Mucosa of descending colon (tissue), 3 donors: ENCODE measurements at regions not wholly inside any gene's neighbourhood (a gene's known extent, or its start where the extent isn't known, plus 50 kb on each side); places are given as distances from the start of the nearest gene placed in this dataset.

Experiments
- ATAC-seq: fragments of 200-7000 bp; cut with Tn5 transposase; one replicate; pipeline ENCODE4 v1.9.1; 2020; ENCODE audit warnings: mild to moderate bottlenecking, moderate library complexity
- DNase-seq, 3 donors: peaks; one replicate each; pipeline ENCODE4 v3.0.0-alpha.2; 2020
- H3K36me3 ChIP-seq: fragments of 200-600 bp; one replicate; pipeline ENCODE4 v1.8.0; 2021; ENCODE audit warnings: low read depth, mild to moderate bottlenecking
- H3K4me1 ChIP-seq: fragments of 200-600 bp; one replicate; pipeline ENCODE4 v1.8.0; 2021; ENCODE audit warnings: low read depth, mild to moderate bottlenecking
- H3K4me3 ChIP-seq: fragments of 200-600 bp; one replicate; pipeline ENCODE4 v1.8.0; 2021; ENCODE audit warnings: mild to moderate bottlenecking
- H3K9me3 ChIP-seq: fragments of 200-600 bp; one replicate; pipeline ENCODE4 v1.8.0; 2021; ENCODE audit warnings: mild to moderate bottlenecking
- intact Hi-C, 2 donors: fragments of 100-400 bp; cut with DNase I in 1 of 2; cut with micrococcal nuclease in 1 of 2; formaldehyde crosslinking; loops; one replicate each; pipeline versions ENCODE4 v1.11.0 to v1.11.1; 2022; cut with DNase I, micrococcal nuclease
- TF ChIP-seq, protein P1 (sequence below): fragments of 200-600 bp; IDR thresholded peaks from one replicate; pipeline ENCODE4 v1.8.0; 2022; ENCODE audit warnings: antibody characterized with exemption, mild to moderate bottlenecking
- donor health status: DM: no; HTN: no; CAD: no; lungs with moderate emphysema.
- donor health status: DM: no; HTN: no; CAD: no.
- donor health status: DM: no; HTN: yes; CAD: no.

DNA sequence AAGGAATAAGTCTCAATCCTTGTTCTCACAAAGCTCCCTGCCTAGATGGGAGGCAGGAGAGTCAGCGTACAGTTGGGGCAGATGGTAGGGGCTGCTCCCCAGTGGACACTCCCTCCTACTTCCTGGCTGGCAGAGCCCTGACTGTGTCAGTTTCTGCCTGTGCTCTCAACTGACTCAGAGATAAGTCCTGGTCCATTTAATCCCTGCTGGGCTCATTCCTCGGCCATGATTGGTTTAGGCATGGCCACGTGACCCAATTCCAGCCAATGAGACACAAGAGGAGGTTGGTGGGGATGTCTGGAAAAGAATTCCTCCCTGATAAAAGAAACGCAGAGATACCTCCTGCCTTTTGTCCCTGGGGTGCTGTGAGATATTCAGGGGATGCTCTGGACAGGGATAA is 118.1 kb upstream of the SLC6A11 start:
- TF ChIP-seq, protein P1, sequence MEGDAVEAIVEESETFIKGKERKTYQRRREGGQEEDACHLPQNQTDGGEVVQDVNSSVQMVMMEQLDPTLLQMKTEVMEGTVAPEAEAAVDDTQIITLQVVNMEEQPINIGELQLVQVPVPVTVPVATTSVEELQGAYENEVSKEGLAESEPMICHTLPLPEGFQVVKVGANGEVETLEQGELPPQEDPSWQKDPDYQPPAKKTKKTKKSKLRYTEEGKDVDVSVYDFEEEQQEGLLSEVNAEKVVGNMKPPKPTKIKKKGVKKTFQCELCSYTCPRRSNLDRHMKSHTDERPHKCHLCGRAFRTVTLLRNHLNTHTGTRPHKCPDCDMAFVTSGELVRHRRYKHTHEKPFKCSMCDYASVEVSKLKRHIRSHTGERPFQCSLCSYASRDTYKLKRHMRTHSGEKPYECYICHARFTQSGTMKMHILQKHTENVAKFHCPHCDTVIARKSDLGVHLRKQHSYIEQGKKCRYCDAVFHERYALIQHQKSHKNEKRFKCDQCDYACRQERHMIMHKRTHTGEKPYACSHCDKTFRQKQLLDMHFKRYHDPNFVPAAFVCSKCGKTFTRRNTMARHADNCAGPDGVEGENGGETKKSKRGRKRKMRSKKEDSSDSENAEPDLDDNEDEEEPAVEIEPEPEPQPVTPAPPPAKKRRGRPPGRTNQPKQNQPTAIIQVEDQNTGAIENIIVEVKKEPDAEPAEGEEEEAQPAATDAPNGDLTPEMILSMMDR: no peak
- no peaks in the 10 kb centered on the region for H3K4me1 ChIP-seq
- H3K36me3 ChIP-seq: no peaks in the 10 kb centered on the region
- DNase-seq: no peak
- H3K4me3 ChIP-seq: no peak overlapping the region
- no peaks in the 10 kb centered on the region for H3K9me3 ChIP-seq
- intact Hi-C loops: no loop called here
- ATAC-seq: no peak

DNA sequence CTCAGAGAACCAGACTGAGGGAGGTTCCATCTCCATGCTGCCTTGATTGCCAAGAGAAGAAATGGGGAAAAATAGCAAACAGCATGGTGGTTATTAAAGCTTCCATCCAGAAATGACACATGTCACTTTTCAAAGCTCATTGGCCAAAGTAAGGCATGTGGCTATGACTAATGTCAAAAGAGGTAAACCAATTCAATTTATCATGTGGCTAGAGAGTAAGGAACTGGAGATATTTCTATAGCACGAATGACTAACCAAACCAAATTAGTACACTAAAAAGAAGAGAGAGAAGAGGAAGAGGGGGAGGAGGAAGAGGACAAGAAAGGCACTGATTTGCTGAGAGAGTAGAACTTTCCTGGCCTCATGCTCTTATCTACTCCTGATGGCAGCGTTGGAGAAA is 115.2 kb upstream of the SLC6A11 start:
- intact Hi-C loops: no loop called here
- DNase-seq (no peak), ATAC-seq (no peak)
- H3K9me3 ChIP-seq: no peaks in the 10 kb centered on the region
- H3K36me3 ChIP-seq: no peaks in the 10 kb centered on the region
- H3K4me3 ChIP-seq: no peak overlapping the region
- TF ChIP-seq, protein P1: no peak
- H3K4me1 ChIP-seq: no peaks in the 10 kb centered on the region

GRCh38 chr3:10702961-10703740 is 112.9 kb upstream of the SLC6A11 start:
- no peak overlapping the region for H3K4me3 ChIP-seq
- DNase-seq (peak in 1 of 3 donors; percentile 12), ATAC-seq (no peak)
- no peaks in the 10 kb centered on the region for H3K9me3 ChIP-seq
- no peaks in the 10 kb centered on the region for H3K4me1 ChIP-seq
- TF ChIP-seq, protein P1: no peak
- intact Hi-C loops: no loop called here
- H3K36me3 ChIP-seq: no peaks in the 10 kb centered on the region

DNA sequence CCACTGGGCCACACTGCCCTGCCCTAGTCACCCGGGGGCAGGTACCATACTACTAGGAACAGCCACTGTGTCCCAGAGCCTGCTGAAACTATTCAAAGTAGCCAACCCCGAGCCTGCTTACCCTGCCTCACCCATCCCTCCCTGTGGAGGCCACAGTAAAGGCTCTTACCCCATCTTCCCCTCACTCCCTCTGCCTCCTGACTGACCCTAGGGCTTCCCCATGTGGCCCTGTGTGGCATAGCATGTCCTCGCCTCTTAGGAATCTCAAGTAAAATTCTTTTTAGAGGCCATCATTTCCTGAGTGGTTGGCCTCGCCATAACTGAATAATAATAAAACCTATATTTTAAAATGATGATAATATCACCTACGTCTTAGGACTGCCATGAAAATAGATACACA is 112.2 kb upstream of the SLC6A11 start:
- Histone ChIP-seq H3K36me3 (no peaks in the 10 kb centered on the region), H3K4me3 (no peak overlapping the region), H3K4me1 (no peaks in the 10 kb centered on the region), H3K9me3 (no peaks in the 10 kb centered on the region)
- no peak for ATAC-seq
- TF ChIP-seq, protein P1: no peak
- DNase-seq: no peak
- intact Hi-C loops: no loop called here

DNA sequence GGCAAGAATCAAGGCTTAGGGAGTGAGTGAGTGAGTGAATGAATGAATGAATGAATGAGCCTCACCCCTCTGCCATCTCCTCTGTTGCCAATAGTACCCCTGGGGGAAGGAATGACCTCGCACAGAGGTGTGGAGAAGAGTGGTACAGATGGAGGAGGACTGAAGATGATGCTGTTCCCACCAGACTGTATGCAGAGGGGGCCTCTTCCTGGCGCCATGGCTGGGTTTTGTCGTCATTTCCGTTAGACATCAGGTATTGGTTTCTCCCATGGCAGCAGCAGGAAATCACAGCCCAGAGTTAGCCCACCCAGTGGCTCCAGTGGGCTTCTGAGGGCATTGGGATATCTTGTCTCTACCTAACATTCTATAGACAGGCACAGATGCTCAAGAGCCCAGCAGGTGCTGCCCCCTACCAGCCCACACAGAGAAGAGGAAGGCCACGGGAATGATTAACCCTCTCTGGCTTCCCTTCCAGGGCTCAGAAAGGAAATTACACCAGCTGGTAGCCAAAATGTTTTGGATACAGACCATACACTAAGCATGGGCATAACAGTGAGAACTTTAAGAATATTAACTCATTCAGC is 109.8 kb upstream of the SLC6A11 start:
- Histone ChIP-seq H3K4me3 (no peak overlapping the region), H3K9me3 (no peaks in the 10 kb centered on the region), H3K36me3 (no peaks in the 10 kb centered on the region), H3K4me1 (no peaks in the 10 kb centered on the region)
- intact Hi-C loops: no loop called here
- TF ChIP-seq, protein P1: no peak
- ATAC-seq (no peak), DNase-seq (no peak)
